ENCODE measurements at regions not wholly inside any gene's neighbourhood (a gene's known extent, or its start where the extent isn't known, plus 50 kb on each side); places are given as distances from the start of the nearest gene placed in this dataset.

GRCh38 chr3:145395421-145395820 lies 765.6 kb downstream of the PLOD2 start:
- H4K20me1 ChIP-seq (ENCODE audit: insufficient read depth, low read depth, low read length): no peaks in the 10 kb centered on the region
- peaks cover 13% of the 10 kb centered on the region for H3K9me3 ChIP-seq (ENCODE audit: low read length)
- no peaks in the 10 kb centered on the region for H3K4me1 ChIP-seq (ENCODE audit: low read length)
- H3K4me3 ChIP-seq (ENCODE audit: low read length): no peak overlapping the region
- no peaks in the 10 kb centered on the region for H3K9me2 ChIP-seq (replicated peaks; ENCODE audit: insufficient read depth, low read length)
- H3K4me2 ChIP-seq (ENCODE audit: low read depth, low read length, poor library complexity, severe bottlenecking): no peak overlapping the region
- H3K36me3 ChIP-seq (ENCODE audit: insufficient read depth, low read length): no peaks in the 10 kb centered on the region
- H3K27ac ChIP-seq (ENCODE audit: low read length): no peak overlapping the region
- no peak overlapping the region for H2AFZ ChIP-seq (ENCODE audit: low read length)
- H3K9ac ChIP-seq (ENCODE audit: low read length): no peak overlapping the region
- H3K79me2 ChIP-seq (ENCODE audit: low read length): no peaks in the 10 kb centered on the region
- DNase-seq: no peak
- H3K27me3 ChIP-seq (ENCODE audit: low read length): no peaks in the 10 kb centered on the region

- Histone ChIP-seq H3K4me3 (ENCODE audit: low read length) (no peak overlapping the region), H3K79me2 (ENCODE audit: low read length) (no peaks in the 10 kb centered on the region)
- no peak for DNase-seq
Observed at GRCh38 chr3:145411605-145412004, 749.4 kb downstream of the PLOD2 start.

GRCh38 chr3:145417678-145418077 lies 743.3 kb downstream of the PLOD2 start:
- Histone ChIP-seq H3K9me3 (ENCODE audit: low read length) (peaks cover 39% of the 10 kb centered on the region), H2AFZ (ENCODE audit: low read length) (no peak overlapping the region), H3K4me2 (ENCODE audit: low read depth, low read length, poor library complexity, severe bottlenecking) (no peak overlapping the region), H3K9ac (ENCODE audit: low read length) (no peak overlapping the region), H3K4me3 (ENCODE audit: low read length) (no peak overlapping the region), H3K79me2 (ENCODE audit: low read length) (no peaks in the 10 kb centered on the region), H3K9me2 (replicated peaks; ENCODE audit: insufficient read depth, low read length) (no peaks in the 10 kb centered on the region), H3K36me3 (ENCODE audit: insufficient read depth, low read length) (no peaks in the 10 kb centered on the region), H4K20me1 (ENCODE audit: insufficient read depth, low read depth, low read length) (no peaks in the 10 kb centered on the region), H3K4me1 (ENCODE audit: low read length) (no peaks in the 10 kb centered on the region), H3K27ac (ENCODE audit: low read length) (no peak overlapping the region), H3K27me3 (ENCODE audit: low read length) (no peaks in the 10 kb centered on the region)
- no peak for DNase-seq

More at GRCh38 chr3:145411605-145412004, 749.4 kb downstream of the PLOD2 start:
- Histone ChIP-seq H3K9me2 (replicated peaks; ENCODE audit: insufficient read depth, low read length) (no peaks in the 10 kb centered on the region; the same call in 1 of the 2 replicates), H3K36me3 (ENCODE audit: insufficient read depth, low read length) (no peaks in the 10 kb centered on the region), H3K9me3 (ENCODE audit: low read length) (peaks cover 17% of the 10 kb centered on the region), H2AFZ (ENCODE audit: low read length) (no peak overlapping the region), H3K27ac (ENCODE audit: low read length) (no peak overlapping the region), H3K27me3 (ENCODE audit: low read length) (no peaks in the 10 kb centered on the region), H3K9ac (ENCODE audit: low read length) (no peak overlapping the region), H3K4me1 (ENCODE audit: low read length) (no peaks in the 10 kb centered on the region), H4K20me1 (ENCODE audit: insufficient read depth, low read depth, low read length) (no peaks in the 10 kb centered on the region), H3K4me2 (ENCODE audit: low read depth, low read length, poor library complexity, severe bottlenecking) (no peak overlapping the region)

- Histone ChIP-seq H3K9ac (ENCODE audit: low read length) (no peak overlapping the region), H3K36me3 (ENCODE audit: insufficient read depth, low read length) (no peaks in the 10 kb centered on the region), H2AFZ (ENCODE audit: low read length) (no peak overlapping the region), H3K4me1 (ENCODE audit: low read length) (no peaks in the 10 kb centered on the region), H3K27me3 (ENCODE audit: low read length) (no peaks in the 10 kb centered on the region), H3K4me3 (ENCODE audit: low read length) (no peak overlapping the region), H3K27ac (ENCODE audit: low read length) (no peak overlapping the region), H3K9me3 (ENCODE audit: low read length) (peaks cover 28% of the 10 kb centered on the region), H4K20me1 (ENCODE audit: insufficient read depth, low read depth, low read length) (no peaks in the 10 kb centered on the region), H3K4me2 (ENCODE audit: low read depth, low read length, poor library complexity, severe bottlenecking) (no peak overlapping the region), H3K79me2 (ENCODE audit: low read length) (no peaks in the 10 kb centered on the region), H3K9me2 (replicated peaks; ENCODE audit: insufficient read depth, low read length) (no peaks in the 10 kb centered on the region)
- no peak for DNase-seq
Observed at GRCh38 chr3:145422556-145422955, 738.4 kb downstream of the PLOD2 start.

- no peaks in the 10 kb centered on the region for H3K79me2 ChIP-seq (ENCODE audit: low read length)
- no peak overlapping the region for H2AFZ ChIP-seq (ENCODE audit: low read length)
- no peak for DNase-seq
- no peaks in the 10 kb centered on the region for H4K20me1 ChIP-seq (ENCODE audit: insufficient read depth, low read depth, low read length)
- no peak overlapping the region for H3K4me2 ChIP-seq (ENCODE audit: low read depth, low read length, poor library complexity, severe bottlenecking)
- H3K9me3 ChIP-seq (ENCODE audit: low read length): peaks cover 8% of the 10 kb centered on the region
- H3K9me2 ChIP-seq (replicated peaks; ENCODE audit: insufficient read depth, low read length): no peaks in the 10 kb centered on the region
- no peak overlapping the region for H3K27ac ChIP-seq (ENCODE audit: low read length)
- no peak overlapping the region for H3K9ac ChIP-seq (ENCODE audit: low read length)
- no peaks in the 10 kb centered on the region for H3K4me1 ChIP-seq (ENCODE audit: low read length)
- H3K36me3 ChIP-seq (ENCODE audit: insufficient read depth, low read length): no peaks in the 10 kb centered on the region
- no peaks in the 10 kb centered on the region for H3K27me3 ChIP-seq (ENCODE audit: low read length)
- no peak overlapping the region for H3K4me3 ChIP-seq (ENCODE audit: low read length)
Observed at GRCh38 chr3:145427355-145427754, 733.6 kb downstream of the PLOD2 start.

- no peaks in the 10 kb centered on the region for H3K36me3 ChIP-seq (ENCODE audit: insufficient read depth, low read length)
- no peak overlapping the region for H3K27ac ChIP-seq (ENCODE audit: low read length)
- H3K9ac ChIP-seq (ENCODE audit: low read length): no peak overlapping the region
- no peak overlapping the region for H3K4me3 ChIP-seq (ENCODE audit: low read length)
- no peaks in the 10 kb centered on the region for H3K9me2 ChIP-seq (replicated peaks; ENCODE audit: insufficient read depth, low read length)
- DNase-seq: no peak
- no peaks in the 10 kb centered on the region for H4K20me1 ChIP-seq (ENCODE audit: insufficient read depth, low read depth, low read length)
- H3K9me3 ChIP-seq (ENCODE audit: low read length): peaks cover 5% of the 10 kb centered on the region
- no peak overlapping the region for H3K4me2 ChIP-seq (ENCODE audit: low read depth, low read length, poor library complexity, severe bottlenecking)
- H3K27me3 ChIP-seq (ENCODE audit: low read length): no peaks in the 10 kb centered on the region
- no peak overlapping the region for H2AFZ ChIP-seq (ENCODE audit: low read length)
- H3K4me1 ChIP-seq (ENCODE audit: low read length): no peaks in the 10 kb centered on the region
- H3K79me2 ChIP-seq (ENCODE audit: low read length): no peaks in the 10 kb centered on the region
Observed at GRCh38 chr3:145429546-145429945, 731.4 kb downstream of the PLOD2 start.

GRCh38 chr3:145448436-145448835 lies 712.5 kb downstream of the PLOD2 start:
- no peak overlapping the region for H2AFZ ChIP-seq (ENCODE audit: low read length)
- no peaks in the 10 kb centered on the region for H3K27me3 ChIP-seq (ENCODE audit: low read length)
- no peak overlapping the region for H3K4me2 ChIP-seq (ENCODE audit: low read depth, low read length, poor library complexity, severe bottlenecking)
- no peaks in the 10 kb centered on the region for H4K20me1 ChIP-seq (ENCODE audit: insufficient read depth, low read depth, low read length)
- no peak overlapping the region for H3K9ac ChIP-seq (ENCODE audit: low read length)
- H3K79me2 ChIP-seq (ENCODE audit: low read length): no peaks in the 10 kb centered on the region
- DNase-seq: no peak
- peaks cover 3% of the 10 kb centered on the region for H3K9me3 ChIP-seq (ENCODE audit: low read length)
- H3K4me3 ChIP-seq (ENCODE audit: low read length): no peak overlapping the region
- no peaks in the 10 kb centered on the region for H3K4me1 ChIP-seq (ENCODE audit: low read length)
- H3K36me3 ChIP-seq (ENCODE audit: insufficient read depth, low read length): no peaks in the 10 kb centered on the region
- no peaks in the 10 kb centered on the region for H3K9me2 ChIP-seq (replicated peaks; ENCODE audit: insufficient read depth, low read length)
- no peak overlapping the region for H3K27ac ChIP-seq (ENCODE audit: low read length)

- no peak overlapping the region for H3K4me3 ChIP-seq (ENCODE audit: low read length)
- no peak overlapping the region for H3K27ac ChIP-seq (ENCODE audit: low read length)
- no peak overlapping the region for H2AFZ ChIP-seq (ENCODE audit: low read length)
- no peaks in the 10 kb centered on the region for H3K27me3 ChIP-seq (ENCODE audit: low read length)
- H3K36me3 ChIP-seq (ENCODE audit: insufficient read depth, low read length): no peaks in the 10 kb centered on the region
- H3K4me1 ChIP-seq (ENCODE audit: low read length): no peaks in the 10 kb centered on the region
- no peaks in the 10 kb centered on the region for H3K79me2 ChIP-seq (ENCODE audit: low read length)
- H3K4me2 ChIP-seq (ENCODE audit: low read depth, low read length, poor library complexity, severe bottlenecking): no peak overlapping the region
- H3K9ac ChIP-seq (ENCODE audit: low read length): no peak overlapping the region
- DNase-seq: no peak
- no peaks in the 10 kb centered on the region for H4K20me1 ChIP-seq (ENCODE audit: insufficient read depth, low read depth, low read length)
- peaks cover 3% of the 10 kb centered on the region for H3K9me3 ChIP-seq (ENCODE audit: low read length)
- H3K9me2 ChIP-seq (replicated peaks; ENCODE audit: insufficient read depth, low read length): no peaks in the 10 kb centered on the region
Observed at GRCh38 chr3:145450018-145450682, 710.8 kb downstream of the PLOD2 start.

Measured in Karpas-422 (cell line).